DMS53 treated with DMSO at 0.1 percent for 48 hours (cell line): ENCODE measurements at regions not wholly inside any gene's neighbourhood (a gene's known extent, or its start where the extent isn't known, plus 50 kb on each side); places are given as distances from the start of the nearest gene placed in this dataset.

Experiments used
- DNase-seq: peaks from one replicate; lab custom pipeline; 2025; ENCODE audit not compliant: unreplicated experiment; lab: John Stamatoyannopoulos, UW

DNA sequence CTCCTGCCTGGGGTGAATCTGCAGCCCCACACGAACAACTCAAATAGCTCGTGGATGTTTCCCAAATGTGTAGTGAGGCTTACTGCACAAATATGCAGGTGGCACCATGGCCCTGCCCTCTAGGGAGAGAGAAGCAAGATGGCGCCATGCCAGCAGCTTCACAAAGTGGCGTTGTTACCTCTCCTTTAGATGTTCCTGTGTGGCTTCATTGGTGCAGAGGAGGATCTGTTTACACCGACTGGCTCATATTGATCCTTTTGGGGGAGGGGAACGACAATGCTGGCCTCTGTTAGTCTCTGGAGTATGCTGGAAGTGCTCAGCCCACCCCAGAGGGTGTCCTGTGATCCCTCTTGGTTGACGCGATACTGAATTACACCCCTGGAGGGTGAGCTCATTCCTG, 99.5 kb upstream of the GATA6 start:
- DNase-seq, result no peak

DNA sequence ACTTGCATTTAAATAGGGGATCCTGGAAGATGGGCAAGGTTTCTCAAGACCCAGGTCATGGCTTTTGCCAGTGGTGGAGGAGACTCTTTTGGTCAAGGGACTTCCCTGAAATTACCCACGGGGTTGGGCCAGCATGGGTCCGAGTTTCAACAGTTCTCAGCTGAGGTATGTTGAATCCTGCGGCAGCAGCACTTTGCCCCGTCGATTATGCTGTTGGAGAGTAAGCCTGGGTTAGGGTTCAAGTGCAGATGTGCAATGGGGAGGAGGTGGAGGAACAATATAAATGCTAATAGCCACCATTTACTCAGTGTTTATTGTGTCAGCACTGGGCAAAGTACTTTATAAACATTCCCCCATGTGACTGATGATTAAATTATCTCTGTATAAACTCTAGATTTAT, 96.0 kb upstream of the GATA6 start:
- DNase-seq, result no peak

DNA sequence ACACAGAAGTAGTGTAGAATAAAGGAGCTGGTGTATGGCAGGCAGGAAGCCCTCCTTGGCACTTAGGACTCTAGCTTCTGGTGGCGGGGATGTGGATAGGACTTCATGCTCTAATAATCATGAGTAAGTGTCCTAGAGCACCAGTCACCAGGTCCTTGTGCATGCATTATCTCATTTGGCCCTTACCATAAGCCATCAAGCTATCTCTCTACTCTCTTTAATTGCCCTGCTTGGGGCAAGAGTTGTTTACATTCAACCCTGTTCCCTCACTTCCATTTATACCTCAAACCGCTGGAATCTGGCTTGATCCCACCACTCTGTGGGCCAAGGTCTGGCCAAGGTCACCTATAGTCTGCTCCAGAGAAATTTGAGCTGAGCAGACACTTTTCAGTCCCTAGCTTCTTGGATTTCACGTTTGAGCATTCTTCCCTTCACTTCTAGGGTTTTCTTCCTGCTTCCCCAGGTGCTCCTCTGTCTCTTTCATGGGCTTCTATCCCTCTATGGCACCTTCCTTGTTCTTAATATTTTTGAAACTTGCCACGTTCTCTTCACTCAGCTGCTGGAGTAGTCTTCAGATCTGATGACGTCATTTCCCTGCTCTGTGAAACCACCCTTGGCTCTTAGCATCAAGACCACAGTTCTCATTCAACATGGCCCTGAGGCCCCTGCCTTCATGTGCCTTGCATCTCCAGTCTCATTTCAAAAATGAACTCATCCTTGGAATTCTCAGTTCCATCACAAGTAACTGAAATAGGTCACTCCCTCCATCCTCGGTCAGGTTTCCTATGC, 94.9 kb upstream of the GATA6 start:
- no peak for DNase-seq

DNA sequence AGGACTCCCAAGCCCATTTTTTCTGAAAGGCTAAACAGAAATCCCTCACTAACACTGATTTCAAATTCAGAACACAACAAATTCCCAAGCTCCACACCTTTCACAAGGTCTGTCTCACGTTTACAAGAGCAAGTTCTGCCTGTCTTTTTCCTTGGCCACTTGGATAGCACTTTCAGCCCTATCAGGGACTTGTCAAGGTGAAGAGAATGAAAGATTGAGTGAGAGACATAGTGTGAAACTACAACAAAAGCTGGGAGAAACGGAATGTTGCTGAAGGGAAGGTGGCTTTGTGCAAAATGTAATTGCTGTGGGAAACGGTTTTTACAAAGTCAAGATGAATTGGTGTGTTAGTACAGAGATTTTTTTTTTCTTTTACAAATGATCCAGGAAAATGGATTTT, 89.4 kb upstream of the GATA6 start:
- no peak for DNase-seq

DNA sequence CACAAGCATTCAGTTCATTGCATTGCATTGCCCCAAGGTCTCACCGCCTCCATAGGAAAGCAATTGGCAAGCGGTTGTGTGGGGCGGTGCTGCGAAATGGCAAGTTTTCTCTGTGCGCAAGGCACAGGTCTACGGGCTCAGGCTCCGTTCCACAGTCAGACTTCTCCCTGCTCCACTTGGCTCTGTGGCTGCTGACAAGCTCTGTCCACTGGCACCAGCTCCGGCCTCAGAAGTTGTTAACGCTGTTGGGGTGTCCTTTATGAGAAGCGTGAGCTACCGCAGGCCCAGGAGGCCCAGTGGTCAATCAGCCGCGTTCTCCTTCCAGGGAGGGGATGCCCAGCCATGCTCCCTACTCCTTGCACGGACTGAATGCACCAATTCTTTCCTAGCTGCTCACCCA, 87.0 kb upstream of the GATA6 start:
- no peak for DNase-seq

DNA sequence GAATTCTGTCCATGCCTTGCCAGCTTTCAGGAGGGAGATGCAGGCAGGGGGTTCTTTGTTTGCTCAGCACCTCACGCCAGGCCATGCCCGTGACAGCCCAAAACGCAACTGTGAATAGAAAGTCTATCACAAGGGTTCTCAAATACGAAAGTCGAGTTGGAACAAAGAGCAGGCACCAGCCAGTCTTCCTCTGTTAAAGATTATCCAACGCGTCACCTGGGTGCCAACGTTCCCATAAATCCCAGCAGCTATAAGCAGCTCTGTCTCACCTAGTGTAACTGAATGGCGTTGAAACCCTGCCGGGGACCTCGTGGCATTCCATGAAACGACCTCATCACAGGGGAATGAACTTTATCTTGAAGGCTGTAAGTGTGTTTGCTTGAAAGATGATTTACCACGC, 84.8 kb upstream of the GATA6 start:
- peak; percentile 4 for DNase-seq

DNA sequence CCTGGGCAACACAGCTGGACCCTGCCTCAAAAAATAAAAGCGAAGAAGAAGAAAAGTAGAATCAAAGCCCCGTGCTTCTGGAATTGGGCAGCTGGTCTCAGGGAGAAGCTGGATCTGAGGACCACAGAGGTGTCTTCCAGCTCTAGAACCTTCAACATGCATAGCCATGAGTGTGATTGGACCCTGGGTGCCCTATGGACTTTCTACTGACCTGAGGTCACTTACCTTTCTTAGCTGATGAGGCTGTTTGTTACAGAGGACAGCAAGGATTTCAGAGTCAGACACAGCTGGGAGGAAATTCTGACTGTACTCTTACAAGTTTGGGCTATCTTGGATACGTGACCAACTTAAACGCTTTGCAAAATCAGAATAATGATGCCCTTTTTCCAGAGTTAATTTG, 82.4 kb upstream of the GATA6 start:
- no peak for DNase-seq

DNA sequence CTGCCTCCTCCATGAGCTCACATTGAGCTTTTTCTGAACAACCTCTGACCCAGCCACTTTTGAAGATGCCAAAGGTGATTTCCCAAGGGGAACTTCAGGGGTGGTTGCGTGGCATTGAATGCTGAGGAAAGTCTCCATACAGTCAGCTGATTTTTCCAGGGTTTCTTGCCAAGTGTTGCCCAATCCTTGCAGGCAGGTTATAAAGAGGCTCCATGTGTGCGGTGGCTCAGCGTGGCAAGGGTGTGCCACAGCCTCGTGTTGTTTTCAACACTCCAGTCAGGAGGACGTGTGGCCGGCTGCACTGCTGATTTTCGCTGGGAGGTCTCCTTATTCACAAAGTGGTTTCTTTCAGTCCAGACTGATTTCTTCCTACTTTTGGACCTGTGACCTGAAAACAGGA, 81.4 kb upstream of the GATA6 start:
- DNase-seq, result no peak

DNA sequence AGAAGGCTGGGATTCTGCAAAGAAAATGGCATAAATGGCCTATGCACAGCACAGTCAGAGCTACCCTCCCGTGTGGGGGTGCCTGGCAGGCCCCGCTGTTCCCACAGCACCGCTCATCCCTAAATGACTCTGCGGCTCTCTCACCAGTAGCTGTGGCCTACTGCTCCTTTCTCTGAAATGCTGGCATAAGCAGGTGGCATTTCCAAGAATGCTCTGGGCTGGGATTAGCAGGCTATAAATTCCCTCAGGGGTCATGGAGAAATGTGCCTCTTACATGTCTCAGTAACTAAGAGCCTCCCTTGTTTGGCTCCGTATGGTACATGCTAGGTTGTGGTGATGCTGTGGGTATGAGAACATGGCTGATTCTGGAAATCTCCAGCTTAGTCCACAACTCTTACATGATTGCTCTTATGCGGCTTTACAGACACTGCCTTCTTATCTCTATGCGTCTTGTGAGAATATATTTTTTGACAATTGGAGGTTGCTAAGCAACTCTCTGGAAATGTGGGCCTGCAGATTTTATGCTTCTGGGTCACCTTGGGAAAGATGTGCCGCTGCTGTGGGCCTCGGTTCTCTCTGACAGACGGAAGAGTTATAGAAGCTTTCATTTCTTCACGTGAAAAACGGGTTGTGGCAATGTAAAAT, 80.3 kb upstream of the GATA6 start:
- no peak for DNase-seq

DNA sequence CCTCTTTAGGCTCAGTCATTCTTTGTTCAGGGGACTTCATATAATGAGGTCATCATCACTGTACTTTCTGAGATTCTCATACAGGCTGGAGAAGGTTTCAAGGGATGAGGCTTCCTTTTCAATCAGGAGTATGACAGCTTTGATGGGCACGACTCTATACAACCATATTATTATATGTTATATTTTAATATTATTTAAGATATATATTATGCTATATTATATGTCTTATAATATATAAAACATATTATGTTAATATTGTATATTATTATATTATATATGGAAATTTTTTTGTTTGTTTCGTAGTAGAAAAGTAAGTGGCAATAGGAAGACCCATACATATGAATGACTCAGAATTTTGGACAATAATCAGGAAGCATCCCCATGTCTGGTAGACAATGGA, 78.0 kb upstream of the GATA6 start:
- DNase-seq, result no peak

DNA sequence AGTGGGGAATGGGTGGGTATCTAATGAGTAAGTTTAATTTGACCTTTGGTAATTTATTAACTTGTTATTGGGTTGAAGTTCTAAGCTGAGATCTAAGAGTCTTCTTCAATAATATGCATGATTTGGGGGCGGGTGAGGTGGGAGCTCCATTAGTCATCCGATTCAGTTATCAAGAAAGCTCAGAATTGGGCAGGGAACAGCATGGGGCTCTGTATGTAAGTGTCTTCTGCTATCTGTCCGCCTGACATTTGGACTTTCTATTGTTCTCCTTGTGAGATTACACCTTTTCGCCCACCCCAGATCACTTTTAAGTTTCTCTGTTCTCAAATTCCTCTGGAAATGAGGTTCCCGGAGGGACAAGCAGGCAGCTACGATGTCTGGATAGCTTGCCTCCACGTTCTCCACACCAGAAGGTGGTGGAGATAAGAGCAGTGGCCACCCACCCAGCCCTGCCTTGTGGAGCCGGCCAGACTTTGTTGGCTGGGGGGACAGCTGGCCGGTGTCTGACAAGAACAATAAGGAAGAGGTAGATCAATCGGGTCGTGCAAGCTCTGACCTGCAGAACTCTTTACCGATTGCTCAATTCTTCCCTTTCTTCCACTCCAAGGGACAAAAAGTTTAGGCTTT, 75.5 kb upstream of the GATA6 start:
- DNase-seq, result no peak

DNA sequence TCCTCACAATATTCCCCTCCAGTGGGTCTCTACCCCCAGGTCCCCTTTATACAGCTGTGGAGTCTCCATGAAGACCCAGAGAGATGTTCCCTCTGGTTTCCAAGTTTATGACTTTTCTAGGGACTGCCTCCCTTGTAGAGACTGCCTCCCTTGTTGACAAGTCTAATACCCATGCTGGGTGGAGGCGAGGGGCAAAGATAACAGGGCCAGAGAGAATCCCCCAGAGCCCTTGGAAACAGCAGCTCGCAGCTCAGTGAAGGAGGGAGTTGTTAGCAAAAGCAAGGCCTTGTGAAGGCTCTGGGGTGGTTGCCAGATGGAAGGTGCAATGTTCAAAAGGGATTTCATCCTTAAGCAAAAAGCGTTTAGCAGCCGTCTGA, 75.0 kb upstream of the GATA6 start:
- DNase-seq, result no peak

DNA sequence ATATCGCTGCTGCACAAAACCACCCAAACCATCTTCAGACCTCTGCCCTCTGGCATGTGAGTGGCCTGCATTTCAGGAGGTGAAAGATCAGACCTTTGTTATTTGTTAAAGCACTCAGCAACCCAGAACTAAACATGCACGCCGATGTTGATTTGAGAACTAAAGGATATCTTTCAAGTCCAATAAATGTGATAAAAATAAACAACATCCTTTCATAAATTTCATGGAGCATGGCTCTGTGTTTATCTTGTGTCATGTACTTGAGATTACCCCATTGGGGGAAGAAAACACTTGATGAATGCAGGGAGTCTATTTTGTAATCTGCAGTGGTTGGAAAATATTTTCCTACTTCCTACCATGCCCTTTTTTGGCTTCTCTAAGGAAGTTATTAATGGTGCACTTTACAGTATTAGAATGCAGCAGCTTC, 70.8 kb upstream of the GATA6 start:
- peak; percentile 73 for DNase-seq

DNA sequence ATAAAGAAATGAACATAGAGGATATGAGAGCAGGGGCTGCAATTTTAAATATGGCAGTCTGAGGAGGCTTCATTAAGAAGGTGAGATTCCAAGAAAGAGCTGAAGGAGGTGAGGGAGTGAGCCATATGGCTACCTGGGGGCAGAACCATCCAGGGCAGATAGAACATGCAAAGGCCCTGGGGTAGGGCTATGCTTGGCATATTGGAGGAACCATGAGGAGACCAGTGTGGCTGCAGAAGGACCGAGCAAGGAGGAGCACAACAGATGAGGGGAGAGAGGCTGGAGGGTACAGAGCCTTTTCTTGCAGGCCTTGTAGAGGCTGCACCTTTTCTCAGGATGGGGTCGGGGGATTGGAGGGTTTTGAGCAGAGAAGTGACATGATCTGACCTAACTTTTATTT, 69.5 kb upstream of the GATA6 start:
- no peak for DNase-seq

DNA sequence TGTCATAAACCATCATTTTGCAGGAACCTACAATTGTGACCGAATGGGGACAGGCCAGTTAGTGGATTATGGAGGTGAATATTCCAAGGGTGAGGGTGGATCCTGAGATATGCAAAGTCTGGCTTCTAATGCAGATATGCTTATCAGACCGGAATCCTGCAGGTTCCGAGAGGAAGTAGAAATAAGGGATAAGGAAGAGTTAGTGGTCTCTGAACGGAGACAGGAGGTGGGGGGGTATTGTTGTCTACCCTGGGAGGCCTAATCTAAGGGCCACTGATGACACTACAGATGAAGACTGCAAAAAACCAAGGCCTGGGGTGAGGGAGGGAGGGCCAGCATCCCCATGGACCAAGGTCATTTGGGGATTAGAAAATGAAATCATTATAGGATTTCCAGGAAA, 67.7 kb upstream of the GATA6 start:
- no peak for DNase-seq

DNA sequence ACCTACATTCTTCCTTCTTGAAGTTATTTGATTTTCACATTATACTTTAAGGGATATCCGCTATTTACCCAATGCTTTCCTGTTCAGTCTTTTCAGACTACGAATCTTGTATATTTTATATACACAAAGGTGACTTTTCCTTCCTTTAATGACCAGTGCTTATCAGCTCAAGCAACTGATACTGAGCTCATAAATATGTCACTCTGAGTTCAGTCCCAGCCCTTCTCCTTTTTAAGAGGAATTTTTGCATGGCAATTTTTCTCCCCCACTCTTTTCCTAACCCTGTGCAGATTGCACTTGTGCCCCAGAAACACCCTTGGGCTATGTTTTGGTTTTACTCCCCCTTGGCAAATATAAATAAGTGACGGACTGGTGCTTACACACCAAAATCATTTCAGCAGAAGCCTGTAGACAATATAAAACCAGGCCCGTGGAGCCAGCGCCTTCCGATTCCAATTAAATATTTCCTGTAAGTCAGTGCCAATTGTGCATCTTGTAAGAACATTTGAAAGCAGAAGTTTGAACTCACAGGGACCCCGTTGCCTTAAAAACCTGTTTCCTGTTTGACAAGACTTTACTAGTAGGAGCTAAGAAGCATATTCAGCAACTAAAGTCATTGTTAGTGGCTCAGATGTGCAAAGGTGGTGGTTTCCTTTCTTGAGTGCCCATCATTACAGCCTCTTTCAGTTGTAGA, 66.3 kb upstream of the GATA6 start:
- DNase-seq, result no peak

DNA sequence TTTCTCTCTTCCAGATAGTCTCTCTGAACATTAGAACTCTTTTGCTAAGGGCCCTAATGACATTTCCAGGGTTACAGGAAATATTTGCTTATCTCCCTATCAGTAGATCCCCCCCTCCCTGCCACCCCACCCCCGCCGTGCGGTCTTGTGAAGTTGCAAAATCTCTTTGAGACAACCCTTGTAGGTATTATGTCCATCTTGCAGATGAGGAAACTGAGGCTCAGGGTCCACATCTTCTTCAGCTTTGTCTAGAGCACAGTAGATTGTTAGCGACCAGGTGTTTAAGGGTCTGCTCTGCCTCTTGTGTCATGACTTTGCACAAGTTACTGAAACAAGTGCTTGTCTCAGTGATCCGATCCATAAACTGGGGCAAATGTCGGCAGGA, 65.8 kb upstream of the GATA6 start:
- no peak for DNase-seq

DNA sequence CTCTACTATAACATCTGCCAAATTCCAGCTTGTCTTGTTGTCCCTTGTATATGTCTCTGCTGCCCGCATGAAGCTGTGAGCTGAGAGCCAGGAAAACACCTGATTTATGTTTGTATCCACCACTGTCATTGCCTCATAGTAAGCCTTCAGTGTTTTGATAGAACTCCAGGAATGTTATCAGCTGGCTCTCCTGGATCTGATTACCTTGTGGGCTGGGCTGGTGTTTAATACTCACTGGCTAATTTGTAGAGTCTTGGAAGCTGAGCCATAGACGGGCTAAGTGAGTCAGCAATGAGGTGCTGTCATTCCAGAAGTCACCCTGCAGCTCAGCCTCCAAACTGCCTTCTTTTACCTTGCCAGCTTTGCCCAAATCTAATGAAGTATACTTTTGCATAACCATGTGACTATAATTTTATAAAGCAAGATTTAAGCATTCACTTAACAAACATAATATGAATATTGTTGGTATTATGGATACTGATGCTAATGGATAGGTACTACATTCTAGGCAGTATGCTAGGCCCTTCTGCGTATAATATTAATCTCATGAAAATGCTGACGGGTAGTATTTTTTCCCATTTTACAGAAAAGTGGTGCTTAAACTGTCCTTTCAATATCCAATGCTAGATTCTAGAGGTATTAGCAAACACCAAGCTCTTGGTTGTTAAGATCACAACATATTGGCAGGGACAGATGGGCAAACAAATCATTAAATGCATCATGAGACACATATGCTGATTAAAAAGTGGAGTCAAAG, 62.7 kb upstream of the GATA6 start:
- DNase-seq, result no peak

DNA sequence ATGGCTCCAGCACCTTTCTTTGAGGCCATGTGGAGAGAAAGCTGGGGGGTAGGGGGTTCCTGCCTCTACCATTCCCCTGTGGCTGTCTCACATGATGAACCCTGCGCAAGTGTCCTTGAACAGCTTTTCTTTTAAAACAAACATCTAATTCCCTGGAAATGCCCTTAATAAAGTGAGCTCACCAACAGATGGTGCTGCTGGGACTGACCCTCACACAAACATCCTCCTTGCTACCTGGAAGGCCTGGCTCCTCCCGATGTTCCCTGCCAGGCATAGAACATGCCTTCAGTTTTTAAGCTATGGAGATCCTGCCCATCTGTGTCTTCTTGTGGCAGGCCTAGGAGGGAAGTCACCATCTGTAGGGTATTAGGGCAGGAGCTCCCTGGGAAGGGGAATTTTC, 60.7 kb upstream of the GATA6 start:
- DNase-seq, result peak; percentile 4

DNA sequence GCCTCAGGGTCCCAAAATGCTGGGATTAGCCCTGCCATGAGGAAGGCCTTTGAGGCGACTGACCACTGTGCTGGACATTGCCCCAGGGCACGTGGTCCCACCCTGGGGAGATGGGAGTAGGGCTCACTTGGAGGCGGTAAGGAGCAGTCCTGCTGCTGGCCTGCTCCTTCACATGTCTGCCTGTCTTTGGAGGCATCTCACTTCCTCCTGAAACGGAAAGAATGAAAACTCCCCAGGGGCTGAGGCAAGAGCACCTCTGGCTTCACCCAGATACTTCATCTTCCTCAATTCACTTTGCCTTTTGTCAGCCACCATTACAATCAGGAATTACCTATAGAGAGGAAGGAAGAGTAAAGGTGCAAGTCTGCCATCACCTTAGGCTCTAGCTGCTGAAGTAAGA, 59.9 kb upstream of the GATA6 start:
- no peak for DNase-seq

DNA sequence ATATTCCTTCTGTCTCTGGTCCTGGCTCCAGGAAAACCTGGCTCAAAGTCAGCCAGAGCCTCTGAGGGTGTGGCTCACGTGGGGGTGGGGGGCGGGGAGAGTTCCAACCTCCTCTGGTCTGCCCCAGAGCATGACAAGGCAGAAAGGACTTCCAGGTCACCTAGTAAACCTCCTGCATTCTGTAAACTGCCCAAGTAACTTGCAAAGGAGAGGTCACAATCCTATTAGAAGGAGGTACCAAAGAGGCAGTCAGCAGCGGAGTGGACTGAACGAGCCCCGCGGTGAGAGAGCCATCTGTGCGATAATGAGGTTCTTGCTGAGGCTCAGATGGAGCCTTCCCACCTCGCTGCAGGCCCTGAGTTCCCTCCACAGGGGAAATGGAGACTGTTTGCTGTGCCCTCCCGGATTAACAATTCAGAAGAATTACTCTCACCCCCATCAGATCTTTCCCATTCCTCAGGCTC, 58.9 kb upstream of the GATA6 start:
- DNase-seq, result no peak
